ENCODE measurements at regions not wholly inside any gene's neighbourhood (a gene's known extent, or its start where the extent isn't known, plus 50 kb on each side); places are given as distances from the start of the nearest gene placed in this dataset.
"Not testable (repeated sequence)": the region's sequence is repeated elsewhere in the genome, so short reads cannot be mapped to it uniquely, and the experiment has no call there.

DNA sequence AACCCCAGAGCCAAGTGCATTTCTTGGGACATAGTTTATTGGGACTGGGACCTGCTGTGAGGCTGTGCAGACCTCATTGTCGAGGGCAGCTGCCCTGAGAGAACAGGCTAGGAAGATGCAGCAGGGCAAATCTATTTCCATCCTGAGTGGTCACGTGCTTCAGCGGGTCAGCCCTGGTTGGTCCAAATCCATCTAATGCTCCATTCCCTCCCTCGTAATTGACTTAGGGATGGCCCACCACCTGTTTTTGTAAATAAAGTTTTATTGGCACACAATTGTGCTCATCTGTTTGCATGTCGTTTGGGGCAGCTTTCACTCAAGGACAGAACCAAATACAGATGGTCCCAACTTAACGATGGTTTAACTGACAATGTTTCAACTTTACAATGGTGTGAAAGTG, 75.5 kb upstream of the ADGRE5 start:
- Histone ChIP-seq H4K20me1 (ENCODE audit: insufficient read depth, low read length, poor library complexity, severe bottlenecking) (no peaks in the 10 kb centered on the region), H3K36me3 (ENCODE audit: insufficient read depth, low read length) (no peaks in the 10 kb centered on the region), H3K4me1 (ENCODE audit: insufficient read depth, low read length, poor library complexity, severe bottlenecking) (no peaks in the 10 kb centered on the region), H3F3A (ENCODE audit: low read depth) (no peaks in the 10 kb centered on the region), H3K79me2 (ENCODE audit: insufficient read depth, low read length) (no peaks in the 10 kb centered on the region), H2AFZ (ENCODE audit: low read length) (no peak overlapping the region), H3K9ac (ENCODE audit: low read depth, low read length, poor library complexity, severe bottlenecking) (no peak overlapping the region), H3K9me2 (replicated peaks; ENCODE audit: low read depth, low read length) (no peaks in the 10 kb centered on the region), H3K27me3 (ENCODE audit: insufficient read depth, low read length, poor library complexity, severe bottlenecking) (no peaks in the 10 kb centered on the region), H3K4me3 (ENCODE audit: low read length, poor library complexity, severe bottlenecking) (no peak overlapping the region), H3K9me3 (ENCODE audit: insufficient read depth, low read depth, low read length) (no peaks in the 10 kb centered on the region), H3K4me2 (ENCODE audit: low read depth, low read length, poor library complexity, severe bottlenecking) (no peak overlapping the region)
- TF ChIP-seq, protein P1, sequence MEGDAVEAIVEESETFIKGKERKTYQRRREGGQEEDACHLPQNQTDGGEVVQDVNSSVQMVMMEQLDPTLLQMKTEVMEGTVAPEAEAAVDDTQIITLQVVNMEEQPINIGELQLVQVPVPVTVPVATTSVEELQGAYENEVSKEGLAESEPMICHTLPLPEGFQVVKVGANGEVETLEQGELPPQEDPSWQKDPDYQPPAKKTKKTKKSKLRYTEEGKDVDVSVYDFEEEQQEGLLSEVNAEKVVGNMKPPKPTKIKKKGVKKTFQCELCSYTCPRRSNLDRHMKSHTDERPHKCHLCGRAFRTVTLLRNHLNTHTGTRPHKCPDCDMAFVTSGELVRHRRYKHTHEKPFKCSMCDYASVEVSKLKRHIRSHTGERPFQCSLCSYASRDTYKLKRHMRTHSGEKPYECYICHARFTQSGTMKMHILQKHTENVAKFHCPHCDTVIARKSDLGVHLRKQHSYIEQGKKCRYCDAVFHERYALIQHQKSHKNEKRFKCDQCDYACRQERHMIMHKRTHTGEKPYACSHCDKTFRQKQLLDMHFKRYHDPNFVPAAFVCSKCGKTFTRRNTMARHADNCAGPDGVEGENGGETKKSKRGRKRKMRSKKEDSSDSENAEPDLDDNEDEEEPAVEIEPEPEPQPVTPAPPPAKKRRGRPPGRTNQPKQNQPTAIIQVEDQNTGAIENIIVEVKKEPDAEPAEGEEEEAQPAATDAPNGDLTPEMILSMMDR (conservative IDR thresholded peaks at IDR 0.05; ENCODE audit: low read length) = no peak
- no peak for TF ChIP-seq EZH2phosphoT487 (IDR thresholded peaks at IDR 0.05; ENCODE audit: borderline replicate concordance)

- H3K79me2 ChIP-seq (ENCODE audit: insufficient read depth, low read length) = no peaks in the 10 kb centered on the region
- no peaks in the 10 kb centered on the region for H3K4me1 ChIP-seq (ENCODE audit: insufficient read depth, low read length, poor library complexity, severe bottlenecking)
- no peaks in the 10 kb centered on the region for H3K36me3 ChIP-seq (ENCODE audit: insufficient read depth, low read length)
- no peaks in the 10 kb centered on the region for H3K9me3 ChIP-seq (ENCODE audit: insufficient read depth, low read depth, low read length)
- no peak overlapping the region for H3K4me3 ChIP-seq (ENCODE audit: low read length, poor library complexity, severe bottlenecking)
- no peak overlapping the region for H3K9ac ChIP-seq (ENCODE audit: low read depth, low read length, poor library complexity, severe bottlenecking)
- H3K4me2 ChIP-seq (ENCODE audit: low read depth, low read length, poor library complexity, severe bottlenecking) = no peak overlapping the region
- no peaks in the 10 kb centered on the region for H3K9me2 ChIP-seq (replicated peaks; ENCODE audit: low read depth, low read length)
- TF ChIP-seq, protein P1 (conservative IDR thresholded peaks at IDR 0.05; ENCODE audit: low read length) = no peak
- TF ChIP-seq EZH2phosphoT487 (IDR thresholded peaks at IDR 0.05; ENCODE audit: borderline replicate concordance) = no peak
- H4K20me1 ChIP-seq (ENCODE audit: insufficient read depth, low read length, poor library complexity, severe bottlenecking) = no peaks in the 10 kb centered on the region
- H3F3A ChIP-seq (ENCODE audit: low read depth) = no peaks in the 10 kb centered on the region
- H3K27me3 ChIP-seq (ENCODE audit: insufficient read depth, low read length, poor library complexity, severe bottlenecking) = no peaks in the 10 kb centered on the region
- H2AFZ ChIP-seq (ENCODE audit: low read length) = no peak overlapping the region
Measured at GRCh38 chr19:14301150-14301549, 80.1 kb upstream of the ADGRE5 start.

DNA sequence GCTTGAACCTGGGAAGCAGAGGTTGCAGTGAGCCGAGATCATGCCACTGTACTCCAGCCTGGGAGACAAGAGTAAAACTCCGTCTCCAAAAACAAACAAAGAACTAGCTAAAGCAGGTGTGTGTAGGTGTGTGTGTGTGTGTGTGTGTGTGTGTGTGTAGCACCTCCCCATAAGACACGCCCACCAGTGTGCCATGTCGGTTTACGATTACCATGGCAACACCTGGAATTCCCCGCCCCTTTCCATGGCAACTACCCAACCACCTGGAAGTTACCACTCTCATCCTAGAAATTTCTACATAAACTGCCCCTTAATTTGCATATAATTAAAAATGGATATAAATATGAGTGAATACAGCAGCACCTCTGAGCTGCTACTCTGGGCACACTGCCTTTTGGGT, 80.9 kb upstream of the ADGRE5 start:
- Histone ChIP-seq H3K9me3 (ENCODE audit: insufficient read depth, low read depth, low read length) (no peaks in the 10 kb centered on the region), H3K4me3 (ENCODE audit: low read length, poor library complexity, severe bottlenecking) (no peak overlapping the region), H3K9me2 (replicated peaks; ENCODE audit: low read depth, low read length) (no peaks in the 10 kb centered on the region), H3K4me2 (ENCODE audit: low read depth, low read length, poor library complexity, severe bottlenecking) (no peak overlapping the region), H2AFZ (ENCODE audit: low read length) (no peak overlapping the region), H4K20me1 (ENCODE audit: insufficient read depth, low read length, poor library complexity, severe bottlenecking) (no peaks in the 10 kb centered on the region), H3K4me1 (ENCODE audit: insufficient read depth, low read length, poor library complexity, severe bottlenecking) (peaks cover under 1% of the 10 kb centered on the region), H3K79me2 (ENCODE audit: insufficient read depth, low read length) (no peaks in the 10 kb centered on the region), H3K27me3 (ENCODE audit: insufficient read depth, low read length, poor library complexity, severe bottlenecking) (no peaks in the 10 kb centered on the region), H3K9ac (ENCODE audit: low read depth, low read length, poor library complexity, severe bottlenecking) (no peak overlapping the region), H3F3A (ENCODE audit: low read depth) (no peaks in the 10 kb centered on the region), H3K36me3 (ENCODE audit: insufficient read depth, low read length) (no peaks in the 10 kb centered on the region)
- TF ChIP-seq, protein P1 (conservative IDR thresholded peaks at IDR 0.05; ENCODE audit: low read length) = no peak
- no peak for TF ChIP-seq EZH2phosphoT487 (IDR thresholded peaks at IDR 0.05; ENCODE audit: borderline replicate concordance)

DNA sequence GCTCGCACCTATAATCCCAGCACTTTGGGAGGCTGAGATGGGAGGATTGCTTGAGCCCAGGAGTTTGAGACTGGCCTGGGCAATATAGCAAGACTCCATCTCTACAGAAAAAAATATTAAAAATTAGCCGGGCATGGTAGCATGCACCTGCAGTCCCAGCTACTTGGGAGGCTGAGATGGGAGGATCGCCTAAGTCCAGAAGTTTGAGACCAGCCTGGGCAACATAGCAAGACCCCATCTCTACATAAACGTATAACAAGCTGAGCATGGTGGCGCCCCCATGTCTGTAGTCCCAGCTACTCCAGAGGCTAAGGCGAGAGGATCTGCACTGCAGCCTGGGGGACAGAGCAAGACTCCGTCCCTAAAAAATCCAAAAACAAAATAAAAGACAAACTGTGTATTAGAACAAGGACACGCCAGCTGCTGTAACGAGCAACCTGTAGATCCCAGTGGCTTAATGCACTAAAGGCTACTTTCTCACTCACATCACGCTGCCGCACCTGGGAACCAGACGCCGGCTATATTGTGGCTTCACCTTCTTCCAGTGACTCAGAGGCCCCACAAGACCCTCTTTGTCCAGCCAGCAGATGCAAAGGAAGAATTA, 81.9 kb upstream of the ADGRE5 start:
- H3K36me3 ChIP-seq (ENCODE audit: insufficient read depth, low read length); H3K79me2 ChIP-seq (ENCODE audit: insufficient read depth, low read length); H3F3A ChIP-seq (ENCODE audit: low read depth); H3K4me3 ChIP-seq (ENCODE audit: low read length, poor library complexity, severe bottlenecking); H3K9me3 ChIP-seq (ENCODE audit: insufficient read depth, low read depth, low read length); H3K27me3 ChIP-seq (ENCODE audit: insufficient read depth, low read length, poor library complexity, severe bottlenecking); H4K20me1 ChIP-seq (ENCODE audit: insufficient read depth, low read length, poor library complexity, severe bottlenecking); H3K9me2 ChIP-seq (replicated peaks; ENCODE audit: low read depth, low read length); H3K9ac ChIP-seq (ENCODE audit: low read depth, low read length, poor library complexity, severe bottlenecking); H2AFZ ChIP-seq (ENCODE audit: low read length); H3K4me2 ChIP-seq (ENCODE audit: low read depth, low read length, poor library complexity, severe bottlenecking); H3K4me1 ChIP-seq (ENCODE audit: insufficient read depth, low read length, poor library complexity, severe bottlenecking): not testable (repeated sequence)

DNA sequence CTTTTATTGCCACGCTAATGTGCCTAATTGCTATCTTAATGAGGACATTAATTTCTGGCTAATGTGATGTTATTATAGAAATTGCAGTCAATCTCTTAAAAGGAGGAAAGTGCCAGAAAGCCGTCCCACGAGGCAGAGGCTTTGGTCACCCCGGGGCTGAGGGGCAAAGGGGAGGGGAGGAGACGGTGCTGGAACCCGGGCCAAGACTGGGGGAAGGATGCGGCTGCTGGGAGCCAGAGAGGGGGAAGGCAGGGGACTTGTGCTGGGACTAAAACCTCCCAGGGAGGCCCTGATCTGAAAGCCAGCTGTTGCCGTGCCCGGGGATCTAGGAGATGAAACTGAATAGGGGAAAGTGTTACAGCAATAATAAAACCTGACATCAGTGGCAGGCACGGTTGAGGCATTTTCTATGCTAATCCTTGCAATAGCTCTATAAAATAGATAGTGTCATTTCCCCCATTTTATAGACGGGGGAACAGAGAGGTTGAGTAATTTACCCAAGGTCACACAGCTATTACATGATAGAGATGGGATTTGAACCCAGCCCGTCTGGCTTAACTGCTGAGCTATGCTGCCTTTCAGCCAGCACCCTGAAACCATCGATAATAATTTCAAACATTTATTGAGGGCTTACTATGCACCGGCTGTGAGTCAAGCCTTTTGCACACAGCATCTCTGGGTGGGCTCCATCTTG, 83.2 kb upstream of the ADGRE5 start:
- H3F3A ChIP-seq (ENCODE audit: low read depth); H3K27me3 ChIP-seq (ENCODE audit: insufficient read depth, low read length, poor library complexity, severe bottlenecking); H3K4me2 ChIP-seq (ENCODE audit: low read depth, low read length, poor library complexity, severe bottlenecking); H3K9me3 ChIP-seq (ENCODE audit: insufficient read depth, low read depth, low read length); H3K79me2 ChIP-seq (ENCODE audit: insufficient read depth, low read length); H3K36me3 ChIP-seq (ENCODE audit: insufficient read depth, low read length); H4K20me1 ChIP-seq (ENCODE audit: insufficient read depth, low read length, poor library complexity, severe bottlenecking); H3K9me2 ChIP-seq (replicated peaks; ENCODE audit: low read depth, low read length); H3K4me1 ChIP-seq (ENCODE audit: insufficient read depth, low read length, poor library complexity, severe bottlenecking); H3K4me3 ChIP-seq (ENCODE audit: low read length, poor library complexity, severe bottlenecking); H2AFZ ChIP-seq (ENCODE audit: low read length); H3K9ac ChIP-seq (ENCODE audit: low read depth, low read length, poor library complexity, severe bottlenecking): not testable (repeated sequence)
